ENCODE measurements at regions not wholly inside any gene's neighbourhood (a gene's known extent, or its start where the extent isn't known, plus 50 kb on each side); places are given as distances from the start of the nearest gene placed in this dataset.

DNA sequence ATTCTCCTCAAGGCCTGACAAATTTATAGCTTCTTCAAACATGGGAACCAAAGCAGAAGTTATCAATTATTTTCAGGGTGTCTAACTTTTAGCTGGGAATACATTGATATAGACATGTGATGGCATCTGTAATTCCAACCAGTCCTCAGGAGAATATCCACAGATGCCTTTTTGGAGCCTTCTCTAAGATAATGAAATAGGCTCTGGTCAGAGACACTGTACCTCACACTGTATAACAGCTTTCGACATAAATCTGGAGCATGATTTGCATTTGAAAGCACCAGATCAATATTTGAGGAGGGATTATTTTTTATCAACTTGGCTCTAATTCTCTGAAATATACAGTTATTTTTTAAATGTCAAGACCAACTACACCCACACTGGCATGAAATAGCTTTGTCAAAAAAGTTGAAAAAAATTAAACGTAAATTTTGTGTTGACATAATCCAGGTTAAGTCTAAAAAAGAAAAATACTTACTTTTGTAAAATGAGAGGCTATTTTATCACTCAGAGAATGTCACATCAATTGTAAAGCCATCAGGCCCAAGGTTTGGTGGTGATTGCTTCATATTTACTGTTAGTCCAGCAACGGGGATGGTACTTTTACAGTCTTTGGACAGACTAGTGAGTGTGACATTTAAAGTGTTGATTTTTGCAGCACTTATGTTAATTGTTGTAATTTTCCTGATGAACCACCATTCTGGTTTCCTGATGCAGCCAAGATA is 177.0 kb upstream of the SP8 start:
- DNase-seq, result no peak
- Histone ChIP-seq H3K36me3 (replicated peaks; ENCODE audit: insufficient read depth, low read length) (no peaks in the 10 kb centered on the region), H3K4me1 (ENCODE audit: low read length) (no peaks in the 10 kb centered on the region), H3K4me2 (ENCODE audit: low read depth, low read length) (no peak overlapping the region), H3K9me3 (replicated peaks; ENCODE audit: insufficient read depth, low read length) (no peaks in the 10 kb centered on the region), H3K27me3 (replicated peaks; ENCODE audit: insufficient read depth, low read length) (no peaks in the 10 kb centered on the region), H2AFZ (ENCODE audit: low read length) (no peak overlapping the region), H3K9me2 (replicated peaks; ENCODE audit: insufficient read depth, low read length) (no peaks in the 10 kb centered on the region), H3F3A (ENCODE audit: insufficient read depth, low read length) (no peaks in the 10 kb centered on the region), H3K27ac (ENCODE audit: low read length) (no peak overlapping the region), H4K20me1 (ENCODE audit: insufficient read depth, low read length) (no peaks in the 10 kb centered on the region), H3K9ac (ENCODE audit: low read length) (no peak overlapping the region), H3K79me2 (ENCODE audit: low read length) (no peaks in the 10 kb centered on the region), H3K4me3 (ENCODE audit: low read length) (no peak overlapping the region)
- TF ChIP-seq, protein P1, sequence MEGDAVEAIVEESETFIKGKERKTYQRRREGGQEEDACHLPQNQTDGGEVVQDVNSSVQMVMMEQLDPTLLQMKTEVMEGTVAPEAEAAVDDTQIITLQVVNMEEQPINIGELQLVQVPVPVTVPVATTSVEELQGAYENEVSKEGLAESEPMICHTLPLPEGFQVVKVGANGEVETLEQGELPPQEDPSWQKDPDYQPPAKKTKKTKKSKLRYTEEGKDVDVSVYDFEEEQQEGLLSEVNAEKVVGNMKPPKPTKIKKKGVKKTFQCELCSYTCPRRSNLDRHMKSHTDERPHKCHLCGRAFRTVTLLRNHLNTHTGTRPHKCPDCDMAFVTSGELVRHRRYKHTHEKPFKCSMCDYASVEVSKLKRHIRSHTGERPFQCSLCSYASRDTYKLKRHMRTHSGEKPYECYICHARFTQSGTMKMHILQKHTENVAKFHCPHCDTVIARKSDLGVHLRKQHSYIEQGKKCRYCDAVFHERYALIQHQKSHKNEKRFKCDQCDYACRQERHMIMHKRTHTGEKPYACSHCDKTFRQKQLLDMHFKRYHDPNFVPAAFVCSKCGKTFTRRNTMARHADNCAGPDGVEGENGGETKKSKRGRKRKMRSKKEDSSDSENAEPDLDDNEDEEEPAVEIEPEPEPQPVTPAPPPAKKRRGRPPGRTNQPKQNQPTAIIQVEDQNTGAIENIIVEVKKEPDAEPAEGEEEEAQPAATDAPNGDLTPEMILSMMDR (IDR thresholded peaks at IDR 0.05; ENCODE audit: low read length), result no peak
- TF ChIP-seq EZH2phosphoT487 (IDR thresholded peaks at IDR 0.05; ENCODE audit: low read length), result no peak
- TF ChIP-seq EZH2 (optimal IDR thresholded peaks at IDR 0.05; ENCODE audit: low read depth, low read length), result no peak

DNA sequence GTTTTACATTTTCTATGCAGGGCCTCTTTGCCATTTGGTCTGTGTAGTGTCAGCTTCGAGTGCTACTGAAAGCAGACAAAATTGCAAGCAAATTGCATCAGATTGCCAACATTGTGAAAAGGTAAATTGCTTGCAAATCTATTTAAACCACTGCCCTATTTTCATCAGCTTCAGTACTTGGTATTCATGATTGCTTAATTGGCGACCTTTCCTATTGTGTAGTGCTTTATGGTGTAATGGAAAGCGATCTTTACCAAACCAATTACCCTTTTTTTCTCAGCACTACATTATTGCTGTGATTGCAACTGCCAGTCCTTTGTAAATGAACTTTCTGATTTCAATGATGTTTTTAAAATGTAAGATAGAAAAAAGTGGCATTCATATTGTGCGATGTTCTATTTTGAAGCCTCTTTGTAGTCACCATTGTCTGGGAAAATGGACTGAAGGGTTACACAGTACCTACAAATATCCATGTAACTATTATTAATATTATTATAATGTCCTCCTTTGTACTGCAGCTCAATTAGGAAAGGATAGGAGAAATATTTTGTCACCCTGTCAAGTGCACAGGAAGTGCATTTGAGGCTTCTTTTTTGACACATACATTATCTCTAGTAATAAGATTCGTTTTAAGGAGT is 177.7 kb upstream of the SP8 start:
- Histone ChIP-seq H3K36me3 (replicated peaks; ENCODE audit: insufficient read depth, low read length) (no peaks in the 10 kb centered on the region), H3K27ac (ENCODE audit: low read length) (no peak overlapping the region), H2AFZ (ENCODE audit: low read length) (no peak overlapping the region), H4K20me1 (ENCODE audit: insufficient read depth, low read length) (no peaks in the 10 kb centered on the region), H3K27me3 (replicated peaks; ENCODE audit: insufficient read depth, low read length) (no peaks in the 10 kb centered on the region), H3K4me3 (ENCODE audit: low read length) (no peak overlapping the region), H3K4me1 (ENCODE audit: low read length) (no peaks in the 10 kb centered on the region), H3K79me2 (ENCODE audit: low read length) (no peaks in the 10 kb centered on the region), H3K9me2 (replicated peaks; ENCODE audit: insufficient read depth, low read length) (no peaks in the 10 kb centered on the region), H3K9ac (ENCODE audit: low read length) (no peak overlapping the region), H3K4me2 (ENCODE audit: low read depth, low read length) (no peak overlapping the region), H3K9me3 (replicated peaks; ENCODE audit: insufficient read depth, low read length) (no peaks in the 10 kb centered on the region), H3F3A (ENCODE audit: insufficient read depth, low read length) (no peaks in the 10 kb centered on the region)
- no peak for TF ChIP-seq EZH2phosphoT487 (IDR thresholded peaks at IDR 0.05; ENCODE audit: low read length)
- no peak for DNase-seq

DNA sequence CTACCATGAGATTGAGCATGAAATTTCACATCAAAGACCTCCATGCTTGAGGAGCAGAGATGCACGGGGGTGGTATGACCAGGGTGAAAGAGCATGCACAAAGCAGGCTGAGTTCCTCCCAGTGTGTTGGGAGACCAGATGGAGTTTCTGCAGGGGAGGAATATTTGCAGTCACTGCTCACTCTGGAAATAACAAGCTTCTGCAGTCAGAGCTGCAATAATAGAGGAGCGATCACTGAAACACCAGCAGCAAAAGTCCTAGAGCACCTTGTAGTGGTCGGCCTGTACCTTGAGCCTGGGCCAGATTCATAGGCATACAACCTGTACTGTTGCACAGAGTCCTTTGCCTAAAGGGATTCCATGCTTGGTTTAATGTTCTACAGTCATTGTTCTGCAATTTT is 184.5 kb upstream of the SP8 start:
- no peaks in the 10 kb centered on the region for H3K27me3 ChIP-seq (replicated peaks; ENCODE audit: insufficient read depth, low read length)
- DNase-seq, result no peak
- H3K4me3 ChIP-seq (ENCODE audit: low read length), result no peak overlapping the region
- H3K36me3 ChIP-seq (replicated peaks; ENCODE audit: insufficient read depth, low read length), result no peaks in the 10 kb centered on the region
- H3K79me2 ChIP-seq (ENCODE audit: low read length), result no peaks in the 10 kb centered on the region
- no peak overlapping the region for H2AFZ ChIP-seq (ENCODE audit: low read length)
- no peaks in the 10 kb centered on the region for H3K4me1 ChIP-seq (ENCODE audit: low read length)
- H3K9me2 ChIP-seq (replicated peaks; ENCODE audit: insufficient read depth, low read length), result no peaks in the 10 kb centered on the region
- H3K9me3 ChIP-seq (replicated peaks; ENCODE audit: insufficient read depth, low read length), result no peaks in the 10 kb centered on the region
- no peaks in the 10 kb centered on the region for H4K20me1 ChIP-seq (ENCODE audit: insufficient read depth, low read length)
- H3K27ac ChIP-seq (ENCODE audit: low read length), result no peak overlapping the region
- H3K9ac ChIP-seq (ENCODE audit: low read length), result no peak overlapping the region
- no peak overlapping the region for H3K4me2 ChIP-seq (ENCODE audit: low read depth, low read length)
- TF ChIP-seq EZH2 (optimal IDR thresholded peaks at IDR 0.05; ENCODE audit: low read depth, low read length) (no peak), EZH2phosphoT487 (IDR thresholded peaks at IDR 0.05; ENCODE audit: low read length) (no peak)
- TF ChIP-seq, protein P1 (IDR thresholded peaks at IDR 0.05; ENCODE audit: low read length), result no peak
- H3F3A ChIP-seq (ENCODE audit: insufficient read depth, low read length), result no peaks in the 10 kb centered on the region

DNA sequence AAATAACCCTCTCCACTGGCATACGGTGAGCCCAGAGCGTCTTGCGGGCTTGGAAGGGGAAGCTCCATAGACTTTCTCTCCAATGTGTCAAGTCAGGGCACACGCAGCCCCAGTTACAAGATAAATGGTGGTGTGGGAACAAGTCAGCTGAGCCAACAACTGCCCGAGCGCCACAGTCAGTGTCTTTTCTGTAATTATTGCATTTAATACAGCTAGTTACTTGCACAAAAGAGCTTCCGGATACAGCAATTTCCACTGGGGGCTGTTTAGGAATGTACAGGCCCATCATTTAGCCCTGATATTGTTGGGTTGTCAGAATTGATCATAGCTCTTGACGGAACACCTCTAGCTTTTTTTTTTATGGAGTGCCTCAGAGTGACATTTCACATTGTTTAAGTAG is 193.5 kb upstream of the SP8 start:
- H2AFZ ChIP-seq (ENCODE audit: low read length), result no peak overlapping the region
- no peak overlapping the region for H3K9ac ChIP-seq (ENCODE audit: low read length)
- H3F3A ChIP-seq (ENCODE audit: insufficient read depth, low read length), result no peaks in the 10 kb centered on the region
- no peaks in the 10 kb centered on the region for H3K27me3 ChIP-seq (replicated peaks; ENCODE audit: insufficient read depth, low read length)
- H3K4me3 ChIP-seq (ENCODE audit: low read length), result no peak overlapping the region
- no peak overlapping the region for H3K27ac ChIP-seq (ENCODE audit: low read length)
- H3K9me3 ChIP-seq (replicated peaks; ENCODE audit: insufficient read depth, low read length), result no peaks in the 10 kb centered on the region
- TF ChIP-seq EZH2 (optimal IDR thresholded peaks at IDR 0.05; ENCODE audit: low read depth, low read length), result no peak
- TF ChIP-seq, protein P1 (IDR thresholded peaks at IDR 0.05; ENCODE audit: low read length), result no peak
- TF ChIP-seq EZH2phosphoT487 (IDR thresholded peaks at IDR 0.05; ENCODE audit: low read length), result no peak
- H3K36me3 ChIP-seq (replicated peaks; ENCODE audit: insufficient read depth, low read length), result no peaks in the 10 kb centered on the region
- no peak for DNase-seq
- no peak overlapping the region for H3K4me2 ChIP-seq (ENCODE audit: low read depth, low read length)
- H3K4me1 ChIP-seq (ENCODE audit: low read length), result no peaks in the 10 kb centered on the region
- no peaks in the 10 kb centered on the region for H3K79me2 ChIP-seq (ENCODE audit: low read length)
- no peaks in the 10 kb centered on the region for H3K9me2 ChIP-seq (replicated peaks; ENCODE audit: insufficient read depth, low read length)
- H4K20me1 ChIP-seq (ENCODE audit: insufficient read depth, low read length), result no peaks in the 10 kb centered on the region

All from MM.1S (cell line).